Neuronal stem cell (in vitro differentiated cells): ENCODE measurements at regions not wholly inside any gene's neighbourhood (a gene's known extent, or its start where the extent isn't known, plus 50 kb on each side); places are given as distances from the start of the nearest gene placed in this dataset.

Source experiments
- DNase-seq: peaks from one replicate; pipeline ENCODE4 v3.0.0-alpha.2; 2013; ENCODE audit warnings: low spot score
- H2AFZ ChIP-seq: one replicate; pipeline ENCODE4 v1.6.1; 2013; ENCODE audit warnings: mild to moderate bottlenecking, low read length, inconsistent platforms
- H2AK5ac ChIP-seq: 2 replicates; pipeline ENCODE4 v1.6.1; 2013; ENCODE audit warnings: low read depth, mild to moderate bottlenecking, inconsistent platforms, low read length, moderate library complexity, mixed read lengths
- H2BK120ac ChIP-seq: 2 replicates; pipeline ENCODE4 v1.6.1; 2013; ENCODE audit warnings: low read depth, mild to moderate bottlenecking, inconsistent platforms, low read length, moderate library complexity, mixed read lengths
- H2BK12ac ChIP-seq: one replicate; pipeline ENCODE4 v1.6.1; 2013; ENCODE audit warnings: low read length, inconsistent platforms
- H2BK15ac ChIP-seq: 2 replicates; pipeline ENCODE4 v1.6.1; 2013; ENCODE audit warnings: mild to moderate bottlenecking, low read length, inconsistent platforms, mixed read lengths
- H2BK5ac ChIP-seq: one replicate; pipeline ENCODE4 v1.6.1; 2013; ENCODE audit warnings: inconsistent platforms, mild to moderate bottlenecking, low read length, moderate library complexity
- H3K14ac ChIP-seq: one replicate; pipeline ENCODE4 v1.6.1; 2013; ENCODE audit warnings: low read length, inconsistent platforms
- H3K18ac ChIP-seq: 2 replicates; pipeline ENCODE4 v1.6.1; 2013; ENCODE audit warnings: low read length, inconsistent platforms
- H3K23ac ChIP-seq: 2 replicates; pipeline ENCODE4 v1.6.1; 2013; ENCODE audit warnings: low read depth, mild to moderate bottlenecking, mixed read lengths, low read length, inconsistent platforms; ENCODE audit not compliant: poor library complexity
- H3K27ac ChIP-seq: replicated peaks from 3 replicates; pipeline ENCODE4 v1.5.1; 2013; ENCODE audit warnings: low read length, inconsistent platforms
- H3K27me3 ChIP-seq, 3 experiments: 2 replicates each; pipeline ENCODE4 v1.6.1; 2013; ENCODE audit warnings: low read length in 3 of 3, mild to moderate bottlenecking in 2 of 3, inconsistent platforms in 1 of 3, low read depth in 1 of 3, mixed read lengths in 1 of 3, moderate library complexity in 1 of 3; ENCODE audit not compliant: control insufficient read depth in 3 of 3, insufficient read depth in 3 of 3
- H3K36me3 ChIP-seq, 2 donors: replicated peaks in 1 of 2; 2 replicates each; pipeline ENCODE4 v1.6.1; 2013; ENCODE audit warnings: low read length in 2 of 2; ENCODE audit not compliant: control insufficient read depth in 2 of 2, insufficient read depth in 2 of 2
- H3K4ac ChIP-seq: 2 replicates; pipeline ENCODE4 v1.6.1; 2013; ENCODE audit warnings: inconsistent platforms, mild to moderate bottlenecking, low read length, moderate library complexity
- H3K4me1 ChIP-seq, 2 donors: 1 replicate in 1 of 2; 2 replicates in 1 of 2; pipeline ENCODE4 v1.6.1; 2013; ENCODE audit warnings: low read length in 2 of 2, low read depth in 1 of 2; ENCODE audit not compliant: control insufficient read depth in 2 of 2, insufficient read depth in 1 of 2
- H3K4me2 ChIP-seq: one replicate; pipeline ENCODE4 v1.6.1; 2013; ENCODE audit warnings: mild to moderate bottlenecking, low read length, inconsistent platforms; ENCODE audit not compliant: insufficient read depth, poor library complexity, severe bottlenecking
- H3K4me3 ChIP-seq, 2 donors: 2 replicates each; pipeline ENCODE4 v1.5.1; 2013; ENCODE audit warnings: low read length in 2 of 2, mild to moderate bottlenecking in 2 of 2, inconsistent platforms in 1 of 2, moderate library complexity in 1 of 2
- H3K79me1 ChIP-seq: one replicate; pipeline ENCODE4 v1.6.1; 2013; ENCODE audit warnings: low read depth, mild to moderate bottlenecking, inconsistent platforms, low read length, moderate library complexity
- H3K9ac ChIP-seq: one replicate; pipeline ENCODE4 v1.6.1; 2013; ENCODE audit warnings: mild to moderate bottlenecking, low read depth, low read length, inconsistent platforms; ENCODE audit not compliant: poor library complexity
- H3K9me3 ChIP-seq, 2 donors: replicated peaks in 1 of 2; 2 replicates each; pipeline versions ENCODE3 to v1.6.1; 2013; ENCODE audit warnings: low read length in 2 of 2, mild to moderate bottlenecking in 2 of 2, inconsistent platforms in 1 of 2, low read depth in 1 of 2, mixed read lengths in 1 of 2, moderate library complexity in 1 of 2; ENCODE audit not compliant: control insufficient read depth in 2 of 2, insufficient read depth in 1 of 2
- H4K8ac ChIP-seq: one replicate; pipeline ENCODE4 v1.6.1; 2013; ENCODE audit warnings: low read depth, mild to moderate bottlenecking, inconsistent platforms, low read length, moderate library complexity
- H4K91ac ChIP-seq: one replicate; pipeline ENCODE4 v1.6.1; 2013; ENCODE audit warnings: low read length, low read depth, mild to moderate bottlenecking, inconsistent platforms; ENCODE audit not compliant: poor library complexity
- WGBS, 2 donors: extraction: QIAGEN DNeasy Blood & Tissue Kit; methylation state at CpG; one replicate each; pipeline ENCODE4 v1.1.7; 2013; ENCODE audit warnings: missing lambda C conversion rate in 2 of 2, mixed read lengths in 1 of 2; ENCODE audit not compliant: insufficient read length in 2 of 2, insufficient replicate concordance in 1 of 2; ENCODE audit errors: extremely low coverage in 2 of 2; 5-methylcytosine and 5-hydroxymethylcytosine counted together

DNA sequence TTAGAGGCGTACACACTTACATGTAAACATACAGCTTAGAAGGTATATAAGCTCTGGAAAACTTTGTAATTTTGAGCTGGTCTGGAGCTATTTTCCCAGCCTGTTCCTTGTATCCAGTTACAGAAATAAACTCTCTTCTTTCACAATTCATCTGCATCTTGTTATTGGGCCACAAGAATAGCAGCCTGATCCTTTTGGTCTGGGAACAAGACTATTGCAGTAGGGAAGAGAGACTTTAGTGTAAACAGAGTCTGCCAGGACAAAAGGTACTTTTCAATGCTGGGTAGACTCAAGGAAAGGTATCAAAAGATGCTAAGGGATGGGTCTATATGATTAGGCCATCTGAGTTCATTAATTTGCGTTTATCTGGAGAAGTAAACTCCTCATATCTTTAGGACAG is 728.3 kb downstream of the TYW1 start:
- H3K4ac ChIP-seq, result no peak overlapping the region
- H3K9me3 ChIP-seq, result no peaks in the 10 kb centered on the region
- no peak overlapping the region for H4K91ac ChIP-seq
- no peak overlapping the region for H2BK120ac ChIP-seq
- H4K8ac ChIP-seq, result no peak overlapping the region
- no peaks in the 10 kb centered on the region for H3K36me3 ChIP-seq
- H3K79me1 ChIP-seq, result no peaks in the 10 kb centered on the region
- H3K4me2 ChIP-seq, result no peak overlapping the region
- H2BK5ac ChIP-seq, result no peak overlapping the region
- H3K27me3 ChIP-seq, result no peaks in the 10 kb centered on the region
- no peak overlapping the region for H3K23ac ChIP-seq
- no peak for DNase-seq
- no peak overlapping the region for H3K4me3 ChIP-seq
- no peak overlapping the region for H3K27ac ChIP-seq
- no peak overlapping the region for H2BK12ac ChIP-seq
- H3K18ac ChIP-seq, result no peak overlapping the region
- H3K4me1 ChIP-seq, result peaks cover 0 to 10% of the 10 kb centered on the region in 2 donors
- no peak overlapping the region for H3K9ac ChIP-seq
- no peak overlapping the region for H3K14ac ChIP-seq
- no CpG with 5 or more reads among the region's 2 CpGs for WGBS, 2 donors
- no peak overlapping the region for H2AFZ ChIP-seq
- H2BK15ac ChIP-seq, result no peak overlapping the region
- H2AK5ac ChIP-seq, result no peak overlapping the region

DNA sequence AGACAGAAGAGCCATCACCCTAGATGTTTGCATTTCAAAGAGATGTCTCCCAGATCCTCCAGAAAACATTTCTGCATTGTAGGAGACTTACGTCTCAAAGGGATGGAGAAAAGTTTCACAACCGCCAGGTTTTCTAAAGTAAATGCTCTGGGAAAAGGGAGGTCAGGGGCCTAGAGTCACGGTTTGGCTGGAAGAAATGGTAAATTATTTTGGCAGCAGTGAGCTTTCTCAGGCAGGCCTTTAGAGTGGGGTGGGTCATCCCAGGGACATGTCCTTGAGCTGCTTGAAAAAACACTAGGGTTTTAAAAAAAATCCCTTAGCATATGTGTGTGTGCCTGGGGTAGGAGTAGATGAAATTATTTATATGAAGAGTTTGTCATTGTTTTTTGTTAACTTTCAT is 728.8 kb downstream of the TYW1 start:
- Histone ChIP-seq H2BK15ac (no peak overlapping the region), H2BK5ac (no peak overlapping the region), H3K18ac (no peak overlapping the region), H2AK5ac (no peak overlapping the region), H3K27ac (no peak overlapping the region), H3K4me3 (no peak overlapping the region), H4K91ac (no peak overlapping the region), H3K36me3 (no peaks in the 10 kb centered on the region), H3K9me3 (no peaks in the 10 kb centered on the region), H3K9ac (no peak overlapping the region), H2AFZ (no peak overlapping the region), H3K4me1 (peaks cover 0 to 10% of the 10 kb centered on the region in 2 donors), H3K4ac (no peak overlapping the region), H3K27me3 (no peaks in the 10 kb centered on the region), H3K4me2 (no peak overlapping the region), H3K79me1 (no peaks in the 10 kb centered on the region), H3K14ac (no peak overlapping the region), H3K23ac (no peak overlapping the region), H2BK120ac (no peak overlapping the region), H4K8ac (no peak overlapping the region), H2BK12ac (no peak overlapping the region)
- WGBS, 2 donors, result no CpG with 5 or more reads among the region's 3 CpGs
- DNase-seq, result no peak

DNA sequence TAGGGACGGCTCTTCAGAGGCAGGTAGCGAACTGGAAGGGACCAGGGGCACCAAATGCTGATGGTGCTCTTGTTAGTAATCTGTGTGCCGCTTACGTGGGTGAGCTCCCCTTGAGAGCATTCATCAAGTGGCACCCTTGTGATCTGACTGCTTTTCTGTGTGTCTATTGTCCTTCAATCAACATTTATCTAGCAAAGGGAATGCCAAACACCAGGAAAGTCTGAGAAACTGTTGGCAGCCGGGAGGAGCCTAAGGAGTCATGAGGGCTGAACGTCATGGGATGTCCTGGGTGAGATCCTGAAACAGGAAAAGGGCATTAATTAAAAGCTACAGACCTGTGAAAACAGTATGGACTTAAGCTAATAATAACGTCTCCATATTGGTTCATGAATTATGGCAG is 733.1 kb downstream of the TYW1 start:
- H2BK12ac ChIP-seq, result no peak overlapping the region
- H2AK5ac ChIP-seq, result no peak overlapping the region
- H4K8ac ChIP-seq, result no peak overlapping the region
- H4K91ac ChIP-seq, result no peak overlapping the region
- no peaks in the 10 kb centered on the region for H3K9me3 ChIP-seq
- no CpG with 5 or more reads among the region's 7 CpGs for WGBS, 2 donors
- H3K9ac ChIP-seq, result no peak overlapping the region
- H3K79me1 ChIP-seq, result no peaks in the 10 kb centered on the region
- H3K27me3 ChIP-seq, result no peaks in the 10 kb centered on the region
- no peak overlapping the region for H3K14ac ChIP-seq
- no peak overlapping the region for H3K18ac ChIP-seq
- no peak overlapping the region for H2BK5ac ChIP-seq
- no peak overlapping the region for H2BK15ac ChIP-seq
- no peak for DNase-seq
- no peak overlapping the region for H3K4me3 ChIP-seq
- H2AFZ ChIP-seq, result no peak overlapping the region
- no peak overlapping the region for H3K27ac ChIP-seq
- H3K4me1 ChIP-seq, result peaks cover 0 to 5% of the 10 kb centered on the region in 2 donors
- H3K23ac ChIP-seq, result no peak overlapping the region
- H3K36me3 ChIP-seq, result no peaks in the 10 kb centered on the region
- H2BK120ac ChIP-seq, result no peak overlapping the region
- H3K4me2 ChIP-seq, result no peak overlapping the region
- no peak overlapping the region for H3K4ac ChIP-seq

DNA sequence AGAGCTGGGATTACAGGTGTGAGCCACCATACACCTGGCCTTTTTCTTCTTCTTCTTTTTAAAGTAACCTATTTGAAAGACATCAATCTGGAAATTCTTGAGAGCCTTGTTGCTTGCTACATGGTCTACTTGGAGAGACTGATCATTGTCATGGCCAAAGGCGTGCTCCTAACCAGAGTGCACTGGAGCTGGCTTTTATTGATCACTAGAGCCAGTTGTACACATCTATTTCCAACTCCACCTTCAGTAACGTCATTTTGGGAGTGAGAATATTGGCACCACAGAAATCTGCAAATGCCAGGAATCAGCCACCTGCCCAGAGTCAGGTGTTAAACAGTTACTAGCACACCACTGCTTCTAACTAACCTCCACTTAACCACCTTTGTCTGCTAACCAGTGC is 735.1 kb downstream of the TYW1 start:
- no peaks in the 10 kb centered on the region for H3K36me3 ChIP-seq
- no peak overlapping the region for H2AK5ac ChIP-seq
- H2AFZ ChIP-seq, result no peak overlapping the region
- H3K4me2 ChIP-seq, result no peak overlapping the region
- no peak overlapping the region for H3K4ac ChIP-seq
- no peaks in the 10 kb centered on the region for H3K27me3 ChIP-seq
- H4K91ac ChIP-seq, result no peak overlapping the region
- no peaks in the 10 kb centered on the region for H3K9me3 ChIP-seq
- H2BK5ac ChIP-seq, result no peak overlapping the region
- no peak overlapping the region for H3K23ac ChIP-seq
- H3K9ac ChIP-seq, result no peak overlapping the region
- H2BK12ac ChIP-seq, result no peak overlapping the region
- H3K27ac ChIP-seq, result no peak overlapping the region
- H3K4me1 ChIP-seq, result peaks cover 0 to 1% of the 10 kb centered on the region in 2 donors
- WGBS, 2 donors, result no CpG with 5 or more reads among the region's 2 CpGs
- no peak overlapping the region for H4K8ac ChIP-seq
- H3K4me3 ChIP-seq, result no peak overlapping the region
- no peak overlapping the region for H2BK120ac ChIP-seq
- H2BK15ac ChIP-seq, result no peak overlapping the region
- no peak overlapping the region for H3K18ac ChIP-seq
- H3K79me1 ChIP-seq, result no peaks in the 10 kb centered on the region
- no peak overlapping the region for H3K14ac ChIP-seq
- no peak for DNase-seq
